ENCODE measurements at regions not wholly inside any gene's neighbourhood (a gene's known extent, or its start where the extent isn't known, plus 50 kb on each side); places are given as distances from the start of the nearest gene placed in this dataset.

DNA sequence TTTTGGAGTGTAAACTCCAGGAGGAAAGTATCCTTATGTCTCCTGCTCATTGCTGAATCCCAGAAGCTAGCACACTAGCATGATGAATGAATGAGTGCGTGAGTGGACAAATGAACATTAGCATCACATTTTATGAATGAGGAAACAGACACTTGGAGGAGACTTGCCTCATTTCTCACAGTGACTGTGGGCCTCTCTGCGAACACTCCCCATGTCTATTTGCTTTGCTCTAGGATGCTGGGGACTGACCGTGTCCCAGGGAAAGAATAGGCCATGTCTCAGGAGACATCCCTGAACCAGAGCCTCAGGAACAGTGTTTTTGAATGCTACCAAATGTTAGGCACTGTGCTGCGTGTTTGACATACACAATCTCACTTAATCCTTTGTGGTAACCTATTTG lies 140.9 kb downstream of the OMA1 start:
- TF ChIP-seq, protein P1, sequence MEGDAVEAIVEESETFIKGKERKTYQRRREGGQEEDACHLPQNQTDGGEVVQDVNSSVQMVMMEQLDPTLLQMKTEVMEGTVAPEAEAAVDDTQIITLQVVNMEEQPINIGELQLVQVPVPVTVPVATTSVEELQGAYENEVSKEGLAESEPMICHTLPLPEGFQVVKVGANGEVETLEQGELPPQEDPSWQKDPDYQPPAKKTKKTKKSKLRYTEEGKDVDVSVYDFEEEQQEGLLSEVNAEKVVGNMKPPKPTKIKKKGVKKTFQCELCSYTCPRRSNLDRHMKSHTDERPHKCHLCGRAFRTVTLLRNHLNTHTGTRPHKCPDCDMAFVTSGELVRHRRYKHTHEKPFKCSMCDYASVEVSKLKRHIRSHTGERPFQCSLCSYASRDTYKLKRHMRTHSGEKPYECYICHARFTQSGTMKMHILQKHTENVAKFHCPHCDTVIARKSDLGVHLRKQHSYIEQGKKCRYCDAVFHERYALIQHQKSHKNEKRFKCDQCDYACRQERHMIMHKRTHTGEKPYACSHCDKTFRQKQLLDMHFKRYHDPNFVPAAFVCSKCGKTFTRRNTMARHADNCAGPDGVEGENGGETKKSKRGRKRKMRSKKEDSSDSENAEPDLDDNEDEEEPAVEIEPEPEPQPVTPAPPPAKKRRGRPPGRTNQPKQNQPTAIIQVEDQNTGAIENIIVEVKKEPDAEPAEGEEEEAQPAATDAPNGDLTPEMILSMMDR (IDR thresholded peaks at IDR 0.05): no peak
- TF ChIP-seq POLR2A (IDR thresholded peaks at IDR 0.05): no peak
- ATAC-seq (no peak), DNase-seq (no peak)
- Histone ChIP-seq H3K9me3 (no peaks in the 10 kb centered on the region), H3K4me1 (no peaks in the 10 kb centered on the region), H3K27ac (no peak overlapping the region), H3K36me3 (no peaks in the 10 kb centered on the region), H3K27me3 (no peaks in the 10 kb centered on the region), H3K4me3 (no peak overlapping the region)
- WGBS (ENCODE audit: insufficient coverage, low coverage, low lambda C conversion rate, missing lambda C conversion rate): 100% methylated on average over 2 of the region's 4 CpGs
- intact Hi-C loops (cut with DNase I): no loop called here

DNA sequence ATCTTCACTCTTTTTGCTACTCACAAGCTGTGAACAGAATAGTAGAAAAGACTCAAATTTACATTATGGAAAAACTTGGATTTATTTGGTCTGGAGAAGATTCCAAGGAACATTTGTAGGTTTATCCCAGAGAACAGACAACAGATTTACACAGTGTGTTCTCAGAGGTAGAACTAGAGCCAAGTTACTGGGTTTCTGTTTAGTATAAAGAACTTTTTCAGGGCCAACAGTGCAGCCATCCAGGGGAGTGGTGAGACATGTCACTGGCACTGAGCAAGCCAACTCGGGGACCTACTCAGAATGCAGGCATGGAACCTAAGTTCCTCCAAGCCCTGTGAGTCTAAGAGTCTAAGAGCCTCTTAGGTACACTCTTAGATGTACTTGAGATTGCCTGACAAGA lies 142.6 kb downstream of the OMA1 start:
- H3K36me3 ChIP-seq: no peaks in the 10 kb centered on the region
- no peaks in the 10 kb centered on the region for H3K27me3 ChIP-seq
- intact Hi-C loops (cut with DNase I): no loop called here
- DNase-seq: no peak
- WGBS (ENCODE audit: insufficient coverage, low coverage, low lambda C conversion rate, missing lambda C conversion rate): 80% methylated on average over 1 of the region's 1 CpG
- no peak overlapping the region for H3K4me3 ChIP-seq
- H3K27ac ChIP-seq: no peak overlapping the region
- no peaks in the 10 kb centered on the region for H3K9me3 ChIP-seq
- TF ChIP-seq, protein P1 (IDR thresholded peaks at IDR 0.05): no peak
- TF ChIP-seq POLR2A (IDR thresholded peaks at IDR 0.05): no peak
- no peaks in the 10 kb centered on the region for H3K4me1 ChIP-seq
- ATAC-seq: no peak

DNA sequence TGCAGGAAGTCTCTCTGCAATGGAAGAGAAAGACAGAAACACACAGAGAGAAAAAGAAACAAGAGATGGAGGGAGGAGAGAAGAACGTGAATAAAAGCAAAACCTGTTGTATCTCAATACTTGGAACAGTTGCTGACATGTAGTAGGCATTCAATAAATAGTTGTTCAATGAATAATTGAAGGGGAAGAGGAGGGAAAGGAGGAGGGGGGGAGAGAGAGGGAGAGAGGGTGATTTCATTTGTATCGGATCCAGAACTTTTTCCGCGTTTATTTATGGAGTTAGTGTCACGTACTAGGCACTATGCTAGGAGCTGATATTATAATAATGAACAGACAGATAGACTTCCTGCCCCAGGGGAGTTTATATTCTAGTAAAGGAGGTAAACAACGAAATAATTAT lies 144.1 kb downstream of the OMA1 start:
- intact Hi-C loops (cut with DNase I): no loop called here
- TF ChIP-seq, protein P1 (IDR thresholded peaks at IDR 0.05): no peak
- TF ChIP-seq POLR2A (IDR thresholded peaks at IDR 0.05): no peak
- H3K4me1 ChIP-seq: no peaks in the 10 kb centered on the region
- H3K4me3 ChIP-seq: no peak overlapping the region
- H3K9me3 ChIP-seq: no peaks in the 10 kb centered on the region
- 53% methylated on average over 5 of the region's 6 CpGs for WGBS (ENCODE audit: insufficient coverage, low coverage, low lambda C conversion rate, missing lambda C conversion rate)
- DNase-seq (no peak), ATAC-seq (no peak)
- no peak overlapping the region for H3K27ac ChIP-seq
- H3K27me3 ChIP-seq: no peaks in the 10 kb centered on the region
- H3K36me3 ChIP-seq: no peaks in the 10 kb centered on the region

DNA sequence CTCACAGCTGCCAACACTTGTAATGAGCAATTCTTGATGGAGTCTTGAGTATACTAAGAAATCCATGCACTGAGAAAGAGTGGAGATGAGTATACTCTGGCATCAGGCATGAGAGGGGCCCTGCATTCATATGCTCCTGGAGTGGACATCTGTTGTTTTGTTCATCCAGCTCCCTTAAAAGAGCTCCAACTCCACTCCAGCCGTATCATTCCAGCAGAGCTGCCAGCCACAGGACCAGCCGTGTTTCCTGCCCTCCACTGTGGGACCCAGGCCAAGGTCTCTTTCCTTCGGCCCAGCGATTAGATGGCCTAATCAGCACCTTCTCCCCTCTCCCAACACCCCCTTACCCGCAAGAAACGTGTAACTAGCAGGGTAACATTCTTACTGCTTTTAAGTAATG lies 144.5 kb downstream of the OMA1 start:
- intact Hi-C loops (cut with DNase I): no loop called here
- 71% methylated on average over 5 of the region's 6 CpGs for WGBS (ENCODE audit: insufficient coverage, low coverage, low lambda C conversion rate, missing lambda C conversion rate)
- TF ChIP-seq POLR2A (IDR thresholded peaks at IDR 0.05): no peak
- TF ChIP-seq, protein P1 (IDR thresholded peaks at IDR 0.05): no peak
- no peak overlapping the region for H3K27ac ChIP-seq
- H3K36me3 ChIP-seq: no peaks in the 10 kb centered on the region
- no peak for DNase-seq
- no peak overlapping the region for H3K4me3 ChIP-seq
- H3K4me1 ChIP-seq: no peaks in the 10 kb centered on the region
- no peak for ATAC-seq
- no peaks in the 10 kb centered on the region for H3K9me3 ChIP-seq
- H3K27me3 ChIP-seq: no peaks in the 10 kb centered on the region

DNA sequence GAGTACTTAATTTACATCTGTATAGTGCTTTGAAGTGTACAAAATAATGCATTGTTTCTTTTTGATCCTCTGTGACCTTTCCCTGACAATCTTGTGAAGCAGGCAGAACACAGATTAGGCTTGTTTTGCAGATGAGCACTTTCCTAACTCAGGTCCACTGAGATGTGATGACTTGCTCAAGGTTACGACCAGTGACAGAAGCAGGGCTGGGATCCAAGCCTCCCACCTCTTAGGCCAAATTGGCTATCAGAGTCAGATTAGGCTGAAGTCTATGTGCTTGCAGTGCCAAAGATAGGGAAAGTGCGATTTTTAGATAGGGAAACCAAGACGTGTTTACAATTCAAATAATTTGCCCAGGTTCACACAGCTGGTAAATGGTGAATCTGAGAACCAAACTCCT lies 147.3 kb downstream of the OMA1 start:
- TF ChIP-seq, protein P1 (IDR thresholded peaks at IDR 0.05): no peak
- no peak for TF ChIP-seq POLR2A (IDR thresholded peaks at IDR 0.05)
- Histone ChIP-seq H3K4me1 (no peaks in the 10 kb centered on the region), H3K27me3 (no peaks in the 10 kb centered on the region), H3K9me3 (no peaks in the 10 kb centered on the region), H3K27ac (no peak overlapping the region), H3K4me3 (no peak overlapping the region), H3K36me3 (no peaks in the 10 kb centered on the region)
- 27% methylated on average over 3 of the region's 3 CpGs for WGBS (ENCODE audit: insufficient coverage, low coverage, low lambda C conversion rate, missing lambda C conversion rate)
- DNase-seq (no peak), ATAC-seq (no peak)
- intact Hi-C loops (cut with DNase I): no loop called here
